Peyer's patch (tissue), 4 donors: ENCODE measurements at regions not wholly inside any gene's neighbourhood (a gene's known extent, or its start where the extent isn't known, plus 50 kb on each side); places are given as distances from the start of the nearest gene placed in this dataset.

Experiments
- CTCF ChIP-seq, 6 experiments: fragments of 450-650 bp in 4 of 6; fragments of 200-600 bp in 2 of 6; sonication (generic) in 1 of 6; IDR thresholded peaks; one replicate each; pipeline ENCODE4 v1.5.1; 2017 to 2019; ENCODE audit warnings: antibody characterized with exemption in 6 of 6, mild to moderate bottlenecking in 3 of 6, moderate library complexity in 1 of 6
- POLR2A ChIP-seq, 2 donors: fragments of 450-650 bp; IDR thresholded peaks; one replicate each; pipeline ENCODE4 v1.5.1; 2017; ENCODE audit warnings: antibody characterized with exemption in 2 of 2, mild to moderate bottlenecking in 2 of 2, moderate library complexity in 2 of 2

- TF ChIP-seq POLR2A (IDR thresholded peaks at IDR 0.05) (no peak), CTCF (IDR thresholded peaks at IDR 0.05) (no peak)
Measured at GRCh38 chr3:1477669-1478068, 384.8 kb downstream of the CNTN6 start.
